HEK293 (cell line): ENCODE measurements at regions not wholly inside any gene's neighbourhood (a gene's known extent, or its start where the extent isn't known, plus 50 kb on each side); places are given as distances from the start of the nearest gene placed in this dataset.

Source experiments
- YY1 ChIP-seq: fragments of 450-650 bp; formaldehyde crosslinking; IDR thresholded peaks from 2 replicates; pipeline ENCODE4 v1.5.1; 2018; ENCODE audit warnings: missing biosample characterization, missing genetic modification characterization
- ZNF747 ChIP-seq: fragments of 450-650 bp; formaldehyde crosslinking; IDR thresholded peaks from 2 replicates; pipeline ENCODE4 v1.5.1; 2016; ENCODE audit warnings: missing biosample characterization, missing genetic modification characterization

GRCh38 chr6:27541212-27541932 lies 68.5 kb upstream of the ZNF184 start:
- TF ChIP-seq ZNF747 (tag by site-specific recombination) (no peak), YY1 (tag by site-specific recombination) (no peak)
